Suprapubic skin (tissue), 4 donors: ENCODE measurements at regions not wholly inside any gene's neighbourhood (a gene's known extent, or its start where the extent isn't known, plus 50 kb on each side); places are given as distances from the start of the nearest gene placed in this dataset.

Experiments
- DNase-seq, 2 donors: peaks; one replicate each; pipeline ENCODE4 v3.0.0-alpha.2; 2019; ENCODE audit warnings: low spot score in 2 of 2
- H3K27ac ChIP-seq: fragments of 200-600 bp; sonication (generic); one replicate; pipeline ENCODE4 v1.5.1; 2019
- H3K27me3 ChIP-seq: fragments of 200-600 bp; sonication (generic); one replicate; pipeline ENCODE4 v1.5.1; 2019
- H3K36me3 ChIP-seq: fragments of 200-600 bp; sonication (generic); one replicate; pipeline ENCODE4 v1.5.1; 2019
- H3K4me1 ChIP-seq: fragments of 200-600 bp; sonication (generic); one replicate; pipeline ENCODE4 v1.5.1; 2019
- H3K4me3 ChIP-seq: fragments of 200-600 bp; sonication (generic); one replicate; pipeline ENCODE4 v1.5.1; 2019; ENCODE audit warnings: mild to moderate bottlenecking
- H3K9me3 ChIP-seq: fragments of 200-600 bp; sonication (generic); one replicate; pipeline ENCODE4 v1.5.1; 2019
- EP300 ChIP-seq: sonication (generic); formaldehyde crosslinking; IDR thresholded peaks from one replicate; pipeline ENCODE4 v1.6.1; 2017; ENCODE audit warnings: antibody characterized with exemption
- POLR2A ChIP-seq, 2 donors: fragments of 450-650 bp; IDR thresholded peaks; one replicate each; pipeline ENCODE4 v1.6.1; 2017; ENCODE audit warnings: antibody characterized with exemption in 2 of 2, mild to moderate bottlenecking in 2 of 2, moderate library complexity in 2 of 2
- POLR2AphosphoS5 ChIP-seq, 3 donors: sonication (generic); formaldehyde crosslinking; IDR thresholded peaks; one replicate each; pipeline ENCODE4 v1.6.1; 2017; ENCODE audit warnings: antibody characterized with exemption in 3 of 3
- WGBS: methylation state at CpG from one replicate; pipeline ENCODE4 v1.1.5; 2018; 5-methylcytosine and 5-hydroxymethylcytosine counted together
- TF ChIP-seq, protein P1 (sequence below), 2 donors: fragments of 200-600 bp in 1 of 2; fragments of 450-650 bp in 1 of 2; sonication (generic) in 1 of 2; IDR thresholded peaks; one replicate each; pipeline ENCODE4 v1.5.1; 2016 to 2019; ENCODE audit warnings: antibody characterized with exemption in 2 of 2, mild to moderate bottlenecking in 1 of 2, moderate library complexity in 1 of 2

GRCh38 chrX:39596437-39596836 is 501.3 kb downstream of the BCOR start:
- DNase-seq, result no peak

GRCh38 chrX:39599339-39599738 is 498.4 kb downstream of the BCOR start:
- Histone ChIP-seq H3K9me3 (no peaks in the 10 kb centered on the region), H3K4me1 (peaks cover 4% of the 10 kb centered on the region), H3K4me3 (no peak overlapping the region), H3K27ac (no peak overlapping the region), H3K27me3 (no peaks in the 10 kb centered on the region), H3K36me3 (no peaks in the 10 kb centered on the region)
- no peak for DNase-seq
- TF ChIP-seq, protein P1, sequence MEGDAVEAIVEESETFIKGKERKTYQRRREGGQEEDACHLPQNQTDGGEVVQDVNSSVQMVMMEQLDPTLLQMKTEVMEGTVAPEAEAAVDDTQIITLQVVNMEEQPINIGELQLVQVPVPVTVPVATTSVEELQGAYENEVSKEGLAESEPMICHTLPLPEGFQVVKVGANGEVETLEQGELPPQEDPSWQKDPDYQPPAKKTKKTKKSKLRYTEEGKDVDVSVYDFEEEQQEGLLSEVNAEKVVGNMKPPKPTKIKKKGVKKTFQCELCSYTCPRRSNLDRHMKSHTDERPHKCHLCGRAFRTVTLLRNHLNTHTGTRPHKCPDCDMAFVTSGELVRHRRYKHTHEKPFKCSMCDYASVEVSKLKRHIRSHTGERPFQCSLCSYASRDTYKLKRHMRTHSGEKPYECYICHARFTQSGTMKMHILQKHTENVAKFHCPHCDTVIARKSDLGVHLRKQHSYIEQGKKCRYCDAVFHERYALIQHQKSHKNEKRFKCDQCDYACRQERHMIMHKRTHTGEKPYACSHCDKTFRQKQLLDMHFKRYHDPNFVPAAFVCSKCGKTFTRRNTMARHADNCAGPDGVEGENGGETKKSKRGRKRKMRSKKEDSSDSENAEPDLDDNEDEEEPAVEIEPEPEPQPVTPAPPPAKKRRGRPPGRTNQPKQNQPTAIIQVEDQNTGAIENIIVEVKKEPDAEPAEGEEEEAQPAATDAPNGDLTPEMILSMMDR (IDR thresholded peaks at IDR 0.05), result no peak
- no peak for TF ChIP-seq POLR2A (IDR thresholded peaks at IDR 0.05)
- no peak for TF ChIP-seq EP300
- no peak for TF ChIP-seq POLR2AphosphoS5 (IDR thresholded peaks at IDR 0.05)
- WGBS, result 59% methylated on average over 6 of the region's 6 CpGs

More at GRCh38 chrX:39596437-39596836, 501.3 kb downstream of the BCOR start:
- H3K27me3 ChIP-seq, result no peaks in the 10 kb centered on the region
- no peaks in the 10 kb centered on the region for H3K36me3 ChIP-seq
- H3K4me3 ChIP-seq, result no peak overlapping the region
- no peak overlapping the region for H3K27ac ChIP-seq
- no peaks in the 10 kb centered on the region for H3K9me3 ChIP-seq
- H3K4me1 ChIP-seq, result no peaks in the 10 kb centered on the region
- TF ChIP-seq, protein P1 (IDR thresholded peaks at IDR 0.05), result no peak

- no peak overlapping the region for H3K27ac ChIP-seq
- 80% methylated on average over 6 of the region's 6 CpGs for WGBS
- TF ChIP-seq POLR2A (IDR thresholded peaks at IDR 0.05) (no peak), POLR2AphosphoS5 (IDR thresholded peaks at IDR 0.05) (no peak), EP300 (no peak)
- TF ChIP-seq, protein P1 (IDR thresholded peaks at IDR 0.05), result no peak
- H3K36me3 ChIP-seq, result no peaks in the 10 kb centered on the region
- no peak for DNase-seq
- no peaks in the 10 kb centered on the region for H3K27me3 ChIP-seq
- no peak overlapping the region for H3K4me3 ChIP-seq
- no peaks in the 10 kb centered on the region for H3K9me3 ChIP-seq
- H3K4me1 ChIP-seq, result peaks cover 4% of the 10 kb centered on the region
Measured at GRCh38 chrX:39600222-39600621, 497.5 kb downstream of the BCOR start.

DNA sequence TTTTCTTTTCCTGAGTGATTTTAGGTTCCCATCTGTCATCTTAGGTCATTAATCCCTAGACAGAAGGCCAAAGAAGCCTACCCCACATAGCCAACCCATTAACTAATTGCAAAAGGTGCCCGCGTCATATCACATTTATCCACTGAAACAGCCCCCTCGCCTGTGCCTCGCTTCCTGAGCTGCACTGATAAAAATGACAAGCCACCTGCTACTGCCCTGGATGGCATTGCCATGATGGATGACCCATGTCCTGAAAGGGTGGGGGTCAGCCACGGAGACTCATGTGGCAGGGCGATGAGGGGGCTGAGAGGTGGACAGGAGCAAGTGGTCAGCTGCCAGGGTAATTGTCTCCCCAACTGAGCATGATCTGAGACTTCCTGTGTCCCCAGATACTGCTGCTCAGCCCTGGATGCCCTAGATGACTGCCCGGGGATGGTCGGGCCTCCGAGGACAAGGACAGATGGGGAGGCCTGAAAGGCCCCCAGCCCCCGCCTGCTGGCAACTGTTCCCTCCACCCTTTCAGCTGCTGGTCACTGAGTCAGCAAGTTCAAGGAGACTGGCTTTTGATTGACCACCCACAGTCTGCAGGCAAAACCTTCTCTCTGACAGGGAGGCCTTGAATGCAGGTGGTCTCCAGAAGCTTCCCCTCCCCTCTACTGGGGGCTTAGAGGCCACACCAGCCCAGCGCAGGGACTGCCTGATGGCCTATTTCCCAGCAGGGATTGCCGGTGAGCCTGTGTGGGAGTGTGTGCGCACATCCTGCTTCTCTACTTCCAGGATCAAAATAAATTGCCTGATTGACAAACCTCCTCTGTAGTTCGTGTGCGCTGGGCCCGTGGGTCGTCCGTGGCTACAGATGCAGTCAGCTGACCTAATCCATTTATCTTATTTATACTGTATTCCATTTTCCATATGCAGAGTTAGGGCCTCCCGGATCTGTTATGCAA is 496.3 kb downstream of the BCOR start:
- Histone ChIP-seq H3K9me3 (no peaks in the 10 kb centered on the region), H3K27me3 (no peaks in the 10 kb centered on the region), H3K27ac (no peak overlapping the region), H3K4me3 (no peak overlapping the region), H3K4me1 (peaks cover 4% of the 10 kb centered on the region), H3K36me3 (no peaks in the 10 kb centered on the region)
- no peak for TF ChIP-seq POLR2AphosphoS5 (IDR thresholded peaks at IDR 0.05)
- TF ChIP-seq, protein P1 (IDR thresholded peaks at IDR 0.05), result no peak
- no peak for TF ChIP-seq POLR2A (IDR thresholded peaks at IDR 0.05)
- no peak for TF ChIP-seq EP300
- DNase-seq, result no peak
- WGBS, result 70% methylated on average over 18 of the region's 19 CpGs

- 71% methylated on average over 4 of the region's 4 CpGs for WGBS
- H3K9me3 ChIP-seq, result no peaks in the 10 kb centered on the region
- H3K4me1 ChIP-seq, result peaks cover 4% of the 10 kb centered on the region
- H3K27ac ChIP-seq, result no peak overlapping the region
- DNase-seq, result no peak
- H3K36me3 ChIP-seq, result no peaks in the 10 kb centered on the region
- TF ChIP-seq, protein P1 (IDR thresholded peaks at IDR 0.05), result no peak
- no peaks in the 10 kb centered on the region for H3K27me3 ChIP-seq
- no peak overlapping the region for H3K4me3 ChIP-seq
Measured at GRCh38 chrX:39602195-39602594, 495.6 kb downstream of the BCOR start.
